NB4 (cell line): ENCODE measurements at regions not wholly inside any gene's neighbourhood (a gene's known extent, or its start where the extent isn't known, plus 50 kb on each side); places are given as distances from the start of the nearest gene placed in this dataset.

Source experiments
- MYC ChIP-seq: IDR thresholded peaks from 2 replicates; pipeline ENCODE4 v1.6.1; 2011; ENCODE audit warnings: low read depth, low read length
- POLR2A ChIP-seq: IDR thresholded peaks from 2 replicates; pipeline ENCODE4 v1.6.1; 2011; ENCODE audit warnings: mild to moderate bottlenecking; ENCODE audit not compliant: insufficient read length; ENCODE audit errors: extremely low read depth
- TF ChIP-seq, protein P1 (sequence below): IDR thresholded peaks from one replicate; pipeline ENCODE4 v1.5.1; 2012; ENCODE audit warnings: low read depth, low read length

DNA sequence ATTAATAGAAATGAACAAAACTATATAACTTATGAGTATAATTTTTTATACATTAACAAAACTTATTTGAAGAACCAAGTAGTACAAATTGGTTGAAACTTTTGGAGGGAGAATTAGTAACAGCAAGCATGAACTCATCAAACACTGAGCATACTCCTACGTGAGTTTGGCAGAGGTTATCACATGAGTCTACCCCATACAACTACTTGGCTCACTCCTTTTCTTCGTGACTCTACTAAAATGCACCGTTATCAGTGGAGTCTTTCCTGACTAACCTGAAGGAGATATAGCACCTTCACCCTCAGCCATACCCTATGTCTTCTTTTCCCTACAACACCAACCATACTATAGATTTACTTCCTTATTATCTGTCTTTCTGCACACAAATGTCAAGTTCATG, 794.2 kb downstream of the TFAP2A start:
- TF ChIP-seq, protein P1, sequence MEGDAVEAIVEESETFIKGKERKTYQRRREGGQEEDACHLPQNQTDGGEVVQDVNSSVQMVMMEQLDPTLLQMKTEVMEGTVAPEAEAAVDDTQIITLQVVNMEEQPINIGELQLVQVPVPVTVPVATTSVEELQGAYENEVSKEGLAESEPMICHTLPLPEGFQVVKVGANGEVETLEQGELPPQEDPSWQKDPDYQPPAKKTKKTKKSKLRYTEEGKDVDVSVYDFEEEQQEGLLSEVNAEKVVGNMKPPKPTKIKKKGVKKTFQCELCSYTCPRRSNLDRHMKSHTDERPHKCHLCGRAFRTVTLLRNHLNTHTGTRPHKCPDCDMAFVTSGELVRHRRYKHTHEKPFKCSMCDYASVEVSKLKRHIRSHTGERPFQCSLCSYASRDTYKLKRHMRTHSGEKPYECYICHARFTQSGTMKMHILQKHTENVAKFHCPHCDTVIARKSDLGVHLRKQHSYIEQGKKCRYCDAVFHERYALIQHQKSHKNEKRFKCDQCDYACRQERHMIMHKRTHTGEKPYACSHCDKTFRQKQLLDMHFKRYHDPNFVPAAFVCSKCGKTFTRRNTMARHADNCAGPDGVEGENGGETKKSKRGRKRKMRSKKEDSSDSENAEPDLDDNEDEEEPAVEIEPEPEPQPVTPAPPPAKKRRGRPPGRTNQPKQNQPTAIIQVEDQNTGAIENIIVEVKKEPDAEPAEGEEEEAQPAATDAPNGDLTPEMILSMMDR, result no peak
- TF ChIP-seq MYC, result no peak
- TF ChIP-seq POLR2A, result no peak
